GM21825 (cell line): ENCODE measurements at regions not wholly inside any gene's neighbourhood (a gene's known extent, or its start where the extent isn't known, plus 50 kb on each side); places are given as distances from the start of the nearest gene placed in this dataset.
"Not testable (repeated sequence)": the region's sequence is repeated elsewhere in the genome, so short reads cannot be mapped to it uniquely, and the experiment has no call there.

ENCODE experiments used
- ATAC-seq: cut with Tn5 transposase; IDR thresholded peaks from one replicate; pipeline ENCODE4 v1.9.1; 2021; ENCODE audit warnings: mild to moderate bottlenecking, moderate library complexity; ENCODE audit not compliant: unreplicated experiment

DNA sequence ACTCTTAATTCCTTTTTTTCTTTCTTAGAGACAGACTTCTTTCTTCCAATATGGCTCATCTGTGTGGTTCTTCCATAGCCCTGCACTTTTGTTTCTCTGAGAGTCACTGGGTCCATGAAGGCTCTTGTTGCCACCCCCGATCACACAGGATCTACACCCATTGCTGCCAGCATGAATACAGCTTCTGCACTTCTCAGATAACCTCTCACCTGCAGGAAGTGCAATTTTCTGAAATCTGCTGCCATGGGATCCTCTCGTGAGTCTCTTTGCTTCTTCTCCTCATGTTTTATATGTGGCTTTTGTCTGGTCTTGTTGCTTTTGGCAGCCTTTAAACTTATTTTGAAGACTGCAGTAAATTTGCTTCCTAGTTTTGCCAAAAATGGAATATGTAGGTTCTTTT is 171.2 kb downstream of the TMEM167A start:
- no peak for ATAC-seq

GRCh38 chr5:82901281-82901888 is 175.8 kb downstream of the TMEM167A start:
- ATAC-seq = no peak

DNA sequence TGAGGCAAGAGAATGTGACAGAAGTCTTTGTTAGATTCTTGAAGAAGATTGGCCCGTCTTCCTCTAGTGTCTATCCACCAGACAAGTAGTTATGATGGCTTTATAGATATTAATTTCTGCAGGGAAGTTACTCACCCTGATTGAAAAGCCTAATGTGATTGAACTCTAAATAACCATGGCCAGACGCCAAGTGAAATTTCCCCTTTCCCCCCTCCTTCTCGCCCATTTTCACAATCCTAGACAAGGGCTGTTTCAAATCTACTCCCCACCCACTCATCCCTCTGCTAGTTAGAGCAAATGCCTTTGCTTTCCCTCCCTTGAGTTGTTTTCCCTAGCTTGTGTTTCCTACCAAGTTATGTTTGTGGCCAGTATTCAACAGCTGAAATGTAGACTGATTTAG is 182.5 kb downstream of the TMEM167A start:
- ATAC-seq = no peak

DNA sequence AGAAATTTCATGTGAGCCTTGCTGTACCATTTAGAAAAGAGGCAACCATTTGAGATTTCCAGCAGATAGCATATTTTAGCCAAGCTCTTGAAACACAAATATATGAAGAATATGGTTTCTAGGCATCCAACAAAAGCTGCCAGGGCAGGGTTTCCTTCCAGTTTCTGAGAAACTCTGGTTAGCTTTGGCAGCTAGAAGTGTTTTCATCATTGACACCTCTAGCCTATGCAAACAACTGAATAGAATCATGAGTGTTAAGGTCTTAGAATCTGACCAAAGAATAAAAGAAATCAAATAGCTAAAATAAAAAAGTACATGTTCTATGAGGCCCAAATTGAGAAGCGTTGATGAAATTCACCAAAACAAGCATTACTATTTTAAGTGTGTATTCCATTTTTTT is 188.1 kb downstream of the TMEM167A start:
- no peak for ATAC-seq

DNA sequence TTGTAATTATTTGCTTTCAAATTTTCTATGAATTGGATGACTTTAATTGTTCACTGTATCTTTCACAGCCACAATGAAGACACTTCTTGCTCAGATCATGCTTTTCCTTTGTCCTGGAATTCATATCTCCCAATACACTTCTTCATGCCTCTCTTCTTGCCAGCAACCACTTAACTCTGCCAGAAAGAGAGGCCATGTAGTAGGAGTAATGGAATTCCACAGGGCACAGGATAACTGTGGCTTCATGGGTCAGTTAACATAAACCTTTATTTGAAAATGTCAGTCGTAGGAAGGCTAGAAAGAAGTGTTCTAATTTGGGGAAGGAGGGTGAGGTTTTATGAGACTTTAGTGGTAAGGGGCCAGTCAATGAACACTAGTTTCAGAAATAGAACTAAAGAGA is 190.3 kb downstream of the TMEM167A start:
- no peak for ATAC-seq

DNA sequence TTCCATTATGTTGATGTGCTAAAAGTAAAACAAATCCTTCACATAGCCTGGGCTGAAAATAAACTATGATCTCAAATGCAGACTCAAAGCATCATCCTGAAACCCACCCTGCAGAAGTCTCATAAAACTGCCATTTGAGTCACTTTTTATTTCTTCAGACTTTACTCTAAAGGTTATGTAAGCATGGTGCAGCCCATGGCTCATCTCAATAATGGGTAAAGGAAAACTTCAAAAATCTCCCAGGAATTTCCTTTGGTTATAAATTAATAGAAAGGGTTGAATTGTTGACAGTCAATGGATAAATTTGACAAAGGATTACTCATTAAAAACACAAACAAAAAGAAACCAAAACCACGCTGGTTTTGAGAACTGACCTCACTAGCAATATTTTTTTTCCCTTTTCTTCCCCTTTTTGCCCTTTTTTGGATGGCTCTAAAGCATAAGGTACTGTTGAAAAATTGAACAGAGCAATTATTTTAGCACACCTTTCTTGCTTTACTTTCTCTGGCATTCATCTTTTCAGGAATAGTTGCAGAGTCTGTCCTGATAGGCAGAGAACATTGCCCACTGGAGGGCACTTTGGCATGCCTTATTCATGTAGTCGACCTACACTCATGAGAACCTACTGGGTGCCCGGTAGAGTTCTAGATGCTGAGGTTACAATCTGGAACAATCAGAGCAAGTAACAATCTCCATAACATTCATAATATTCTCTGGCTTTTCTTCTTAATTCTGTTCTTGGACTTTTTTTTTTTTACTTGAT is 191.4 kb downstream of the TMEM167A start:
- no peak for ATAC-seq

GRCh38 chr5:82884821-82885471 is 192.2 kb downstream of the TMEM167A start:
- no peak for ATAC-seq

DNA sequence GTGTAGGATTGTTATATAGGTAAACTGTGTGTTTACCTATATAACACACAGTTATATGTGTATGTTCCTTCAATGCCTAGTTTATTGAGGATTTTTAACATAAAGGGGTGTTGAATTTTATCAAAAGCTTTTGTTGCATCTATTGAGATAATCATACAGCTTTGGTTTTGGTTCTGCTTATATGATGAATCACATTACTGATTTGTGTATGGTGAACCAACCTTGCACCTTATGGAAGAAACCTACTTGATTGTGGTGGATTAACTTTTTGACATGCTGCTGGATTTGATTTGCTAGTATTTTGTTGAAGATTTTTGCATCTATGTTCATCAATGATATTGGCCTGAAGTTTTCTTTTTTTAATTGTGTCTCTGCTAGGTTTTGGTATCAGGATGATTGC is 194.9 kb downstream of the TMEM167A start:
- ATAC-seq = no peak

DNA sequence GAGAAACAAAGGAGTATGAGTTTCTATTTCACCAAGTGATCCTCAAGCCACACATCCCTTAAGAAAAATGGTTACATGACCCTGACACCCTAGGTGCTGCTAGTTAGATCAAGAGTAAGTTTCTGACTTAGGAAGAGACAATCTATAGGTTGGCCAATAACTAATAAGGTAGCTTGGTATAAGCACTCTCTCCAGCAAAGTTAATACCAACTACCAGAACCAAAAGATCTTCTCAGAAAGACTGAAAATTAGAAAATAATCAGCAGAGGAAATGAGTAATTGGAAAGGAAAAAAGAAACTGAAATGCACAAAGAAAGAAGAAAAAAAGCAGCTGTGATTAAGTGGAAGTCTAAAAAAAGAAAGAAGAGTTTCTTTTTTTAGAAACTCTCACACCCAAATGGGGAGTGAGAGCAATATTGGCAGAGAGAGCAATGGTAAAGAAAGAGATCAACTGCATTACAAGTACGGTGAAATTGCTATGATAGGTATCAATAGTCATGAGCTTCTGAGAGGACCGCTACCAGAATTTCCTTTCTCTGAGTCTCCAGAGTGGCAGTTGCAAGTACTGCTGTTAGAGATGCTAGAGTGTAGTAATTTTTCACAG is 195.5 kb downstream of the TMEM167A start:
- ATAC-seq = peak; percentile 51

DNA sequence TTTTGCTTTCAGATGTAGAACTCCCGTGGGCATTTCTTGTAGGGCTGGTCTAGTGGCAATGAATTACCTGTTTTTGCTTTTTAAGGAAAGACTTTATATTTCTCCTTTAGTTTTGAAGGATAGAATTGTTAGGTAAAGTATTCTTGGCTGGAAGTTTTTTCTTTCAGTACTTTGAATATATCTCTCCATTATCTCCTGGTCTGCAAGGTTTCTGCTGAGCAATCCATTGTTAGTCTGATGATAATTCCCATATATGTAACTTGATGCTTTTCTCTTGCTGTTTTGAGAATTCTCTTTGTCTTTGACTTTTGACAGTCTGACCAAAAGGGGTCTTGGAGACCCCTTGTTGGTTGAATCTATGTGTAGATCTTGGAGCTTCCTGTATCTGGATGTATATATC is 198.1 kb downstream of the TMEM167A start:
- ATAC-seq = no peak

DNA sequence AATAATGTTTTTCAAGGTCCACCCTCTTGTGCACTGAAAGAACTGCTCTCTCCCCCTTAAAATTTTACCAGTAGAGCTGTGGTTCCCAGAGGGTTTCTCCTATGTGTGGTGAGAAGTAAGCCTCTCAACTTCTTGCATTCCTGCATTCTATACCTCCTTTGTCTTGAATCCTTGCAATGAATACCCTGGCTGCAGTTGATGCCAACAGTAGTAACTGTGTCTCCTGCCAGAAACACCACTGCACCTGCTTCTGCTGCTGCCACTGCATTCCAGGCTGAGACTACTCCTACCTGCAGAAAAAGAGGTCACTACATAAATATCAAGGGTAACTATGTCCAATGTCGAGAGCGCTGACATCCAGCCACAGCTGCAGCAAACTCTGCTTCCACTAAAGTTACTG is 203.7 kb downstream of the TMEM167A start:
- ATAC-seq = no peak

DNA sequence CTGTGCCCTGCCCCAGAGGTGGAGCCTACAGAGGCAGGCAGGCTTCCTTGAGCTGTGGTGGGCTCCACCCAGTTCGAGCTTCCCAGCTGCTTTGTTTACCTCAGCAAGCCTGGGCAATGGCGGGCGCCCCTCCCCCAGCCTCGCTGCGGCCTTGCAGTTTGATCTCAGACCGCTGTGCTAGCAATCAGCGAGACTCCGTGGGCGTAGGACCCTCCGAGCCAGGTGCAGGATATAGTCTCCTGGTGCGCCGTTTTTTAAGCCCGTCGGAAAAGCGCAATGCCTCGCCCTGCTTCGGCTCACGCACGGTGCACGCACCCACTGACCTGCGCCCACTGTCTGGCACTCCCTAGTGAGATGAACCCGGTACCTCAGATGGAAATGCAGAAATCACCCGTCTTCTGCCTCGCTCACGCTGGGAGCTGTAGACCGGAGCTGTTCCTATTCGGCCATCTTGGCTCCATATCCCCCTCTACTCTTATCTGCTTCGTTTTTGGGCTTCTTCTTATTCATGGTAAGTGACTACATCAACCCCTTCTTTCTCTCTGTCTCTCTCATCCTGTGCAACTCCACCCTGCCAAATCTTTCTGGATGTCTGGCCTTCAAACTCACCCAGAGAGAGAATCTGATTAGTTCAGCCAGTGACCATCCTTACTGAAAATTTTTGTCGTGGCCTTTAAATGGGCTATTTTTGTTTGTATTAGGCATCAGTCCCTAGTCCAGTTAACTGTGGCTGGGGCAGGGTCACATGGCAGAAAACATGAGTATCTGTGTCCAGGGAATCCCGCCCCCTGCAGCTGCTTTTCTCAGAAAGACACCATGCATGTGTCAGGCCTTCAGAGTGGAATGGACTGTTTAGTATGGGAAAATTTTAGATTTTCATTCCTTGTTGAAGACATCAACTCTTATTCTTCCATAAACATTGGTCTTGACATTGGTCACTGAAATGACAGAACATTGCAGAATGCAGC is 204.6 kb downstream of the TMEM167A start:
- ATAC-seq = not testable (repeated sequence)

- ATAC-seq = no peak
These were observed 211.6 kb downstream of the TMEM167A start for GRCh38 chr5:82865625-82866024.

GRCh38 chr5:82863266-82863665 is 213.9 kb downstream of the TMEM167A start:
- no peak for ATAC-seq

DNA sequence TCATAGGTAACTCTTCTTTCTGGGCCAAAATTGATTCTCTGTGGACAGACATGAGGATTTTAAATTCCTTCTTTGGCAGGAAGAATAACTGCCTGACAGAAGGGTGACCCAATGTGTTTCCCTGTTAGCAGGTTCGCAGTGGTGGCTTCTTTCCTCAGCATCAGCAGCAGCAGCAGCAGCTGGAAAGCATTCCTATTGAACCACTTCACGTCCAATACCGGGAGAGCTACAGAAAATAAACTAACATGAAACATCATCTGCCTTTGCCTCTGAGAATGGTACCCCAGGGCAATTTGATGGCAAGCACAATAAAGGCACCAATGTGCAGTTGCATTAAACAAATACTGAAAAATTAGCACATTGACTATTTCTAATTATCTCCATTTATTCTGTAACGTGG is 214.5 kb downstream of the TMEM167A start:
- ATAC-seq = no peak

DNA sequence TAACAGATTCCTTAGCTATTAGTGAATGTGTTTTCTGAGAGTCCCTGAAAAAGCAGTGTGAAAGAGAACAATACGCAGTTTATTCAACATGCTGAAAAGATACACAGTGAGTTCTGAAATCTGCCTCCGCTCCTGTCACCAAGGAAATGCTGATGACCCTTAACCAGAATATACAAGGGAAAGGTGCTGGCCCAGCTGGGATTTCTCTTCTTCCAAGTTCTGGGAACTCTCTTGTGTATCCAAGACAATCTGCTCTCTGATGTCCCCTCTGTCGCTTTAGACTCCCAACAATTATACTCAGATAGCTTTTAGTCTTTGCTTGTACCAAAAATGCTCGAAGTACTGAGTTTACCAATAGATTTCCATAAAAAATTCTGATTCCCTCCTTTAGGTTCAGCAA is 214.9 kb downstream of the TMEM167A start:
- ATAC-seq = no peak

- ATAC-seq = no peak
These were observed 215.5 kb downstream of the TMEM167A start for GRCh38 chr5:82861701-82862100.

DNA sequence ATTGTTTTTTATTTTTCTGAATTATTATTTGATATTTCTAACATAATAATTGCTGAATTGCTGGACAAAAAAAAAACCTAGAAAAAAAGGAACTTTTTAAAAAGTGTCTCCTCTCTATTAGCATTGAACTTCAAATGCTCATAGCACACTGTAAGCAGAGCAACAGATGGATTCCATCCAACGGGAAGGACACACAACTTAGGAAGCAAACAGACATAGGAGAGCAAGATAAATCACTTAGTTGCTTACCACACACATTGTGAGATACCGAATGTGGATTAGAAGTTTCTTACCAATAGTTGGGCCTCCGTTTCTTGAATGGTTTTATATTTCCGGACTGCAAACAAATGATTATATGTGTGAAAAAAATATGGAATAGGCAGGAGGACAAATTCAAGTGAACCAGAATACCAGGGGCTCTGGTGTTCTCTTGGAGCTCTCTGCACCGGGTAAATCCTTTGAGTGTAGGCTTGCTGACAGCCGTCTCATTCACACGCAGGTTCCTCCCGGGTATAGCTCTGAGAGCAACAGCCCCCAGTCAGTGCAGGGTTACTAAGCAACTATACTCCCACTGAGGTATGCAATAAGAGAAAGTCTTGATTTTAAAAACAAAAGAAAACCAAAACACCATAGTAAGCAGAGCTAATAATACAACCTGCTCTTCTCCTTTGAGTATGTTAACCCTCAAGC is 217.6 kb downstream of the TMEM167A start:
- no peak for ATAC-seq

GRCh38 chr5:82858151-82859025 is 218.8 kb downstream of the TMEM167A start:
- ATAC-seq = no peak
